Iris pigment epithelial cell (primary cell): ENCODE measurements at regions not wholly inside any gene's neighbourhood (a gene's known extent, or its start where the extent isn't known, plus 50 kb on each side); places are given as distances from the start of the nearest gene placed in this dataset.
A peak's percentile ranks its signal among the peaks of the same experiment; 100 is the strongest.

Source experiments
- DNase-seq: peaks from one replicate; pipeline ENCODE4 v3.0.0-alpha.2; 2011; ENCODE audit warnings: low read depth

GRCh38 chr1:177334903-177335302 is 164.1 kb downstream of the BRINP2 start:
- no peak for DNase-seq

DNA sequence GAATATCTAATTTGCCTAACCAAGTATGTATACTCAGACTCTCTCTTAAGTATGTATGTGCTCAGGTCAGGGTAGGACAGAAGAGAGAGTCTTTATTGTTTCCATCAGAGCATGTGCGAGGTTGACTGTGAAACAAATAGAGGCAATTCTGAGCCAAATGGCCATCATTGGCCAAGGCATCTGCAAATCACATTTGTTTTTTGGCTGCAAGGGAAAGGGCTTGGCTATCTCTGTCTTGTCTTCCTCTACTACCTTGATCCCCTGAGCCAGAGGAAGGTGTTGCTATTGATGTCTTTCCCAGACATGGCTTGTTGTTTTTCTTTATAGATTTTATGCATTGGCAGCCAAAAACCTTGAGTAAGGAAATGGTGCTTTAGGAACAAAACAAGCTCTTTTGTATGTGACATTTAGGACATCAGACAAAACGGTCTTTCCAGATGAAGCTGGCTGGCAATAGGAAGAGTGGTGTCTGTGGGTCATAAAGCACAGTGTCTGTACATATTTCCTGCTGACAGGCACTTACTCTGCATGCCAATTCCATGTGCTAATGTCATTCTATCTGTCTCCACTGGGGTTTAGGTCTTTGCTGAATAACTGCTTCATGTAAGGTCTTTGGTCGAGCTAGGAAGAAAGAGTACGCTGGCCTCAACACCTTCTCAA is 163.3 kb downstream of the BRINP2 start:
- peak; percentile 34 for DNase-seq
